Peyer's patch (tissue), 4 donors: ENCODE measurements at regions not wholly inside any gene's neighbourhood (a gene's known extent, or its start where the extent isn't known, plus 50 kb on each side); places are given as distances from the start of the nearest gene placed in this dataset.
"Not testable (repeated sequence)": the region's sequence is repeated elsewhere in the genome, so short reads cannot be mapped to it uniquely, and the experiment has no call there.

Experiments used
- DNase-seq, 3 donors: peaks; one replicate each; pipeline ENCODE4 v3.0.0-alpha.2; 2017 to 2019
- H3K27ac ChIP-seq, 4 donors: fragments of 200-600 bp; sonication (generic); one replicate each; pipeline ENCODE4 v1.5.1; 2016 to 2019
- H3K27me3 ChIP-seq, 2 donors: fragments of 200-600 bp; sonication (generic); one replicate each; pipeline ENCODE4 v1.5.1; 2019
- H3K36me3 ChIP-seq, 3 donors: fragments of 200-600 bp; sonication (generic); one replicate each; pipeline ENCODE4 v1.5.1; 2016 to 2019
- H3K4me1 ChIP-seq, 4 donors: fragments of 200-600 bp; sonication (generic); one replicate each; pipeline ENCODE4 v1.5.1; 2016 to 2019
- H3K4me3 ChIP-seq, 4 donors: fragments of 200-600 bp; sonication (generic); 1 replicate in 3 of 4; 2 replicates in 1 of 4; pipeline ENCODE4 v1.5.1; 2016 to 2019; ENCODE audit warnings: mild to moderate bottlenecking in 1 of 4
- H3K9me3 ChIP-seq, 4 donors: fragments of 200-600 bp; sonication (generic); one replicate each; pipeline ENCODE4 v1.5.1; 2016 to 2019; ENCODE audit warnings: mild to moderate bottlenecking in 1 of 4
- CTCF ChIP-seq, 6 experiments: fragments of 450-650 bp in 4 of 6; fragments of 200-600 bp in 2 of 6; sonication (generic) in 1 of 6; IDR thresholded peaks; one replicate each; pipeline ENCODE4 v1.5.1; 2017 to 2019; ENCODE audit warnings: antibody characterized with exemption in 6 of 6, mild to moderate bottlenecking in 3 of 6, moderate library complexity in 1 of 6
- POLR2A ChIP-seq, 2 donors: fragments of 450-650 bp; IDR thresholded peaks; one replicate each; pipeline ENCODE4 v1.5.1; 2017; ENCODE audit warnings: antibody characterized with exemption in 2 of 2, mild to moderate bottlenecking in 2 of 2, moderate library complexity in 2 of 2

- TF ChIP-seq CTCF (IDR thresholded peaks at IDR 0.05) (no peak), POLR2A (IDR thresholded peaks at IDR 0.05) (no peak)
- H3K9me3 ChIP-seq: no peaks in the 10 kb centered on the region
- H3K36me3 ChIP-seq: no peaks in the 10 kb centered on the region
- H3K4me1 ChIP-seq: no peaks in the 10 kb centered on the region
- H3K27me3 ChIP-seq: no peaks in the 10 kb centered on the region
- no peak overlapping the region for H3K4me3 ChIP-seq
- no peak for DNase-seq
- no peak overlapping the region for H3K27ac ChIP-seq
These were observed 238.9 kb downstream of the TOX3 start for GRCh38 chr16:52308051-52308450.

GRCh38 chr16:52301026-52301425, 245.9 kb downstream of the TOX3 start:
- no peak for DNase-seq
- no peaks in the 10 kb centered on the region for H3K9me3 ChIP-seq
- no peak overlapping the region for H3K4me3 ChIP-seq
- H3K27me3 ChIP-seq: no peaks in the 10 kb centered on the region
- H3K36me3 ChIP-seq: no peaks in the 10 kb centered on the region
- no peaks in the 10 kb centered on the region for H3K4me1 ChIP-seq
- no peak for TF ChIP-seq CTCF (IDR thresholded peaks at IDR 0.05)
- no peak for TF ChIP-seq POLR2A (IDR thresholded peaks at IDR 0.05)
- H3K27ac ChIP-seq: no peak overlapping the region

- Histone ChIP-seq H3K9me3 (no peaks in the 10 kb centered on the region), H3K27me3 (no peaks in the 10 kb centered on the region), H3K4me1 (no peaks in the 10 kb centered on the region), H3K4me3 (no peak overlapping the region), H3K36me3 (no peaks in the 10 kb centered on the region), H3K27ac (no peak overlapping the region)
- TF ChIP-seq CTCF (IDR thresholded peaks at IDR 0.05): no peak
- TF ChIP-seq POLR2A (IDR thresholded peaks at IDR 0.05): no peak
- DNase-seq: no peak
These were observed 248.2 kb downstream of the TOX3 start for GRCh38 chr16:52298769-52299168.

- not testable (repeated sequence) for DNase-seq, H3K4me3 ChIP-seq, H3K27ac ChIP-seq, H3K9me3 ChIP-seq, H3K27me3 ChIP-seq, H3K4me1 ChIP-seq, H3K36me3 ChIP-seq
These were observed 250.1 kb downstream of the TOX3 start for GRCh38 chr16:52296706-52297315.

GRCh38 chr16:52296076-52296475, 250.9 kb downstream of the TOX3 start:
- Histone ChIP-seq H3K9me3 (no peaks in the 10 kb centered on the region), H3K4me1 (no peaks in the 10 kb centered on the region), H3K4me3 (no peak overlapping the region), H3K27me3 (no peaks in the 10 kb centered on the region), H3K27ac (no peak overlapping the region), H3K36me3 (no peaks in the 10 kb centered on the region)
- no peak for TF ChIP-seq CTCF (IDR thresholded peaks at IDR 0.05)
- no peak for TF ChIP-seq POLR2A (IDR thresholded peaks at IDR 0.05)
- no peak for DNase-seq

- H3K4me3 ChIP-seq: no peak overlapping the region
- H3K36me3 ChIP-seq: no peaks in the 10 kb centered on the region
- H3K4me1 ChIP-seq: no peaks in the 10 kb centered on the region
- no peak for DNase-seq
- H3K27ac ChIP-seq: no peak overlapping the region
- H3K9me3 ChIP-seq: no peaks in the 10 kb centered on the region
- no peaks in the 10 kb centered on the region for H3K27me3 ChIP-seq
- TF ChIP-seq POLR2A (IDR thresholded peaks at IDR 0.05) (no peak), CTCF (IDR thresholded peaks at IDR 0.05) (no peak)
These were observed 252.3 kb downstream of the TOX3 start for GRCh38 chr16:52294660-52295059.
